Psoas muscle (tissue), 7 donors: ENCODE measurements at regions not wholly inside any gene's neighbourhood (a gene's known extent, or its start where the extent isn't known, plus 50 kb on each side); places are given as distances from the start of the nearest gene placed in this dataset.
"Not testable (repeated sequence)": the region's sequence is repeated elsewhere in the genome, so short reads cannot be mapped to it uniquely, and the experiment has no call there.

ENCODE experiments used
- ATAC-seq, 4 donors: fragments of 200-7000 bp; cut with Tn5 transposase; one replicate each; pipeline ENCODE4 v1.9.1; 2020; ENCODE audit warnings: moderate library complexity in 3 of 4, mild to moderate bottlenecking in 2 of 4
- DNase-seq, 2 donors: peaks; one replicate each; pipeline ENCODE4 v3.0.0-alpha.2; 2020
- H3K27ac ChIP-seq: fragments of 200-600 bp; one replicate; pipeline ENCODE4 v1.8.0; 2022
- H3K27me3 ChIP-seq, 3 donors: fragments of 200-600 bp in 1 of 3; one replicate each; pipeline versions ENCODE4 v1.6.1 to v1.8.0; 2013 to 2022; ENCODE audit warnings: low read length in 2 of 3, mild to moderate bottlenecking in 2 of 3, moderate library complexity in 1 of 3; ENCODE audit not compliant: insufficient read depth in 3 of 3
- H3K36me3 ChIP-seq, 2 donors: fragments of 200-600 bp in 1 of 2; one replicate each; pipeline versions ENCODE4 v1.6.1 to v1.8.0; 2013 to 2022; ENCODE audit warnings: low read depth in 1 of 2, mild to moderate bottlenecking in 1 of 2, moderate library complexity in 1 of 2; ENCODE audit not compliant: insufficient read depth in 1 of 2
- H3K4me1 ChIP-seq: fragments of 200-600 bp; one replicate; pipeline ENCODE4 v1.8.0; 2022
- H3K4me3 ChIP-seq: fragments of 200-600 bp; one replicate; pipeline ENCODE4 v1.8.0; 2022; ENCODE audit warnings: mild to moderate bottlenecking
- H3K9me3 ChIP-seq: fragments of 200-600 bp; one replicate; pipeline ENCODE4 v1.8.0; 2022
- WGBS, 3 donors: extraction: QIAGEN DNeasy Blood & Tissue Kit; methylation state at CpG; one replicate each; pipeline versions ENCODE4 v1.1.6 to v1.1.7; 2013; 5-methylcytosine and 5-hydroxymethylcytosine counted together
- intact Hi-C, 2 donors: fragments of 100-400 bp; cut with DNase I; formaldehyde crosslinking; loops; one replicate each; pipeline versions ENCODE4 v1.11.0 to v1.14.2; 2022
- TF ChIP-seq, protein P1 (sequence below): fragments of 200-600 bp; IDR thresholded peaks from one replicate; pipeline ENCODE4 v1.8.0; 2022; ENCODE audit warnings: antibody characterized with exemption
- donor health status: healthy with polysubstance abuse.
- donor health status: DM: no; HTN: no; CAD: no; lungs with moderate emphysema.
- donor health status: Bipolar disorder and iron deficiency.
- donor health status: healthy.
- donor health status: DM: yes; HTN: yes; CAD: no.
- donor health status: DM: no; HTN: no; CAD: no.
- donor health status: DM: yes; HTN: yes; CAD: no.

DNA sequence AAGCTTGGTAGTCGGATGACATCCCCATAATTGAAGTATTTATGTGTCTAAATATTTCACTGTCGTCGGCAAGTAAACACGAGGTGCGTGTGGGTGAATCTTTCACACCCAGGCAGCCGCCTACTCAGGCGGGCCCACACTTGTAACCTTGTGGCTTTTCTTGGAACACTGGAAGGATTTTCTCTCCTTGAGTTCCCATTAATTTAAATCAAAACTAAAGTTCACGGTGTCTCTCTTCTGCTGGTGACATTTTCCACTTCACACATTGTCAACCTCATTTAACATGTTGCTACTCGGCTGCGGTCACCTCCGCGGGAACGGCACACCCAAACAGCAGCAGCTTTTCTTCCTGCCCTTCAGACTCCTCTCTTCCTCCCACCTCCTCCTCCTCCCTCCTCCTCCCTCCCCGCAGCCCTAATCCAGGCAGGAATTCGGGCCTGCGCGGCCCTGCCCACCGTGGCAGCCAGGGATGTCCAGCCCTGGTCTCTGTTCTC, 336.6 kb downstream of the QKI start:
- no peaks in the 10 kb centered on the region for H3K9me3 ChIP-seq
- ATAC-seq (no peak), DNase-seq (no peak)
- intact Hi-C loops, result no loop called here
- H3K27me3 ChIP-seq, result no peaks in the 10 kb centered on the region
- TF ChIP-seq, protein P1, sequence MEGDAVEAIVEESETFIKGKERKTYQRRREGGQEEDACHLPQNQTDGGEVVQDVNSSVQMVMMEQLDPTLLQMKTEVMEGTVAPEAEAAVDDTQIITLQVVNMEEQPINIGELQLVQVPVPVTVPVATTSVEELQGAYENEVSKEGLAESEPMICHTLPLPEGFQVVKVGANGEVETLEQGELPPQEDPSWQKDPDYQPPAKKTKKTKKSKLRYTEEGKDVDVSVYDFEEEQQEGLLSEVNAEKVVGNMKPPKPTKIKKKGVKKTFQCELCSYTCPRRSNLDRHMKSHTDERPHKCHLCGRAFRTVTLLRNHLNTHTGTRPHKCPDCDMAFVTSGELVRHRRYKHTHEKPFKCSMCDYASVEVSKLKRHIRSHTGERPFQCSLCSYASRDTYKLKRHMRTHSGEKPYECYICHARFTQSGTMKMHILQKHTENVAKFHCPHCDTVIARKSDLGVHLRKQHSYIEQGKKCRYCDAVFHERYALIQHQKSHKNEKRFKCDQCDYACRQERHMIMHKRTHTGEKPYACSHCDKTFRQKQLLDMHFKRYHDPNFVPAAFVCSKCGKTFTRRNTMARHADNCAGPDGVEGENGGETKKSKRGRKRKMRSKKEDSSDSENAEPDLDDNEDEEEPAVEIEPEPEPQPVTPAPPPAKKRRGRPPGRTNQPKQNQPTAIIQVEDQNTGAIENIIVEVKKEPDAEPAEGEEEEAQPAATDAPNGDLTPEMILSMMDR, result no peak
- H3K36me3 ChIP-seq, result no peaks in the 10 kb centered on the region
- WGBS, 3 donors, result 57 to 68% (median 58%) methylated on average over 18 of the region's 18 CpGs
- peak overlapping the region; percentile 32 for H3K27ac ChIP-seq
- H3K4me3 ChIP-seq, result no peak overlapping the region
- H3K4me1 ChIP-seq, result peaks cover 15% of the 10 kb centered on the region

DNA sequence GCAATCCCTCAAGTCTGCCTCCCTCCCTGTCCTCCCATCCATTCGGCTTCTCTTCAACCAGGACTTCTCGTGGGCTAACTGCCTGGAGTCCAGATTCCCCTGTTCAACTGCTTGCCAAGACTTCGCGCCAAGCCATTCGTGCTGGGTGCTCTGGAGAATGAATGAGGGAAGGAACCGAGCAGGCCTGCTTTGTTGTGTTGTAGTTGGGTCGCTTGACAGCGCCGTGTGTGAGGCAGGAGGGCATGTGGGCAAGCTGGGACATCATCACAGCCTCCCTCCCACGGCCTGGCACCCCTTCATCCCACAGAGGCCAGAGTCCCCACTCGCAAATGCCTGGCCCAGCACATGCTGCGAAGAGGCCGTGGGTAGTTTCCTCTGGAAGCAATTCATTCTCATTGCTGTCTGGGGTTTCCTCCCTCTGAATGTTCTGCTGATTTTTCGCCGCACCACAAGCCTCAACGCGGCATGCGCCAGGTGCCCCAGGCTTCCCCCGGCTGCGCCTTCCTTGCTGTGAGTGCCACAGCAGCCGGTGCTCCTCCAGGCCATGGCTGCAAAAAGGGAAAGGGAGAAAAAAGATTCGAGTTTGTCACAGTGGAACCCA, 336.0 kb downstream of the QKI start:
- WGBS, 3 donors, result 37 to 62% (median 40%) methylated on average over 22 of the region's 22 CpGs
- TF ChIP-seq, protein P1, result no peak
- ATAC-seq (peak in 1 of 4 donors; percentile 21), DNase-seq (no peak)
- Histone ChIP-seq H3K36me3 (no peaks in the 10 kb centered on the region), H3K27ac (peak overlapping the region; percentile 32), H3K4me3 (no peak overlapping the region), H3K4me1 (peaks cover 12% of the 10 kb centered on the region), H3K9me3 (no peaks in the 10 kb centered on the region), H3K27me3 (no peaks in the 10 kb centered on the region)
- intact Hi-C loops, result no loop called here

DNA sequence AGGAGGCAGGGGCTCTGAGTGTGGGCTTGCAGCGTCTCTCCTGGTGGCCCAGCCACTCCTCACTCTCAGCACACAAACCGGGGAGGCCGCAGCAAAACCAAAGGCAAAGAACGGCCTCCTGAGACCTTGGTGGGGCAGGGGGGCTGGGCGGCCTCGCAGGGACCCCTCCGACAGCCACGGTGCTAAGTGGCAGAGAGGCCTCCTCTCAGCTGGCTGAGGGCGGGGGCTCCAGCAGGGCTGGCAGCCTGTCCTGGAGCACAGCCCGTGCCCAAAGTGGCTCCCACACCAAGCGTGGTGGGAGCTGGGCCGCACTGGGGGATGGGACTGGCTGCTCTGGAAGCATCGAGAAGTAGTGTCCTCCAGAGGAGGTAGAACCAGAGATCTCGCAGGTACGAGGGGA, 334.4 kb downstream of the QKI start:
- Histone ChIP-seq H3K9me3 (no peaks in the 10 kb centered on the region), H3K36me3 (no peaks in the 10 kb centered on the region), H3K4me3 (no peak overlapping the region), H3K27me3 (no peaks in the 10 kb centered on the region), H3K27ac (no peak overlapping the region), H3K4me1 (peaks cover 16% of the 10 kb centered on the region)
- WGBS, 3 donors, result 90 to 96% (median 91%) methylated on average over 14 to 15 of the region's 15 CpGs
- ATAC-seq, result no peak
- intact Hi-C loops, result no loop called here
- no peak for DNase-seq
- TF ChIP-seq, protein P1, result no peak

DNA sequence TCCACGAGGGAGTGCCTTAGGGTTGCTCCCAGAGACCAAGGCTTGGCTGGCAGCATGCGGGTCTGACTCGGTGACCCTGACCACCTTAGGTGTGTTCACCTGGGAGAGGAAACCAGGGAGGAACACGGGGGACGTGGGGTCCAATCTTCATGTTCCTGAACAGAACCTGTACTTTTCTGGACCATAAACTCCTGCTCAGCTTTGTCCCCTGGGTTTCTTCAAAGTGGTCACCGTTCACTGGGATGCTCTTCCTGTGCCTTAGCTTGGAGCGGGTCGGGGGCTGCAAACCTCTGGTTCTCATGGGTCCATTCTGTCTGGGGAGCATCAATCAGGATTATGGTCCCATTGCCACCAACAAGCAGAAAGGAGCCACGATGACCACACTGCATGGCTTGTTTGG, 333.5 kb downstream of the QKI start:
- no peak for ATAC-seq
- peaks cover 16% of the 10 kb centered on the region for H3K4me1 ChIP-seq
- intact Hi-C loops, result no loop called here
- WGBS, 3 donors, result 89 to 94% (median 94%) methylated on average over 9 of the region's 9 CpGs
- no peaks in the 10 kb centered on the region for H3K9me3 ChIP-seq
- H3K27me3 ChIP-seq, result no peaks in the 10 kb centered on the region
- no peaks in the 10 kb centered on the region for H3K36me3 ChIP-seq
- no peak overlapping the region for H3K4me3 ChIP-seq
- peak overlapping the region; percentile 77 for H3K27ac ChIP-seq
- DNase-seq, result no peak
- TF ChIP-seq, protein P1, result no peak

DNA sequence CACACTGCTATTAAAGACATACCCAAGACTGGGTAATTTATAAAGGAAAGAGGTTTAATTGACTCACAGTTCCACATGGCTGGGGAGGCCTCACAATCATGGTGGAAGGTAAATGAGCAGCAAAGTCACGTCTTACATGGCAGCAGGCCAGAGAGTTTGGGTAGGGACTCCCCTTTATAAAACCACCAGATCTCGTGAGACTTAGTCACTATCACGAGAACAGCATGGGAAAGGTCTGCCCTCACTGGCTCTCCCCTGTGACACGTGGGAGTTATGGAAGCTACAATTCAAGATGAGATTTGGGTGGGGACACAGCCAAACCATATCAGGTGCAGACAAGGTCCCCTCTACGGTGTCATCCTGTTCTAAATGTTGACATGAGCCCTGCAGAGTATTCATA, 332.5 kb downstream of the QKI start:
- Histone ChIP-seq H3K27ac (peak overlapping the region; percentile 77), H3K4me1 (peaks cover 16% of the 10 kb centered on the region)
- H3K36me3 ChIP-seq, H3K9me3 ChIP-seq, H3K27me3 ChIP-seq, H3K4me3 ChIP-seq, intact Hi-C loops, DNase-seq: not testable (repeated sequence)
- 33 to 58% (median 48%) methylated on average over 5 of the region's 5 CpGs for WGBS, 3 donors
- ATAC-seq, result peak in 2 of 4 donors; percentile 9 to 32
